ENCODE measurements at regions not wholly inside any gene's neighbourhood (a gene's known extent, or its start where the extent isn't known, plus 50 kb on each side); places are given as distances from the start of the nearest gene placed in this dataset.
"Not testable (repeated sequence)": the region's sequence is repeated elsewhere in the genome, so short reads cannot be mapped to it uniquely, and the experiment has no call there.

DNA sequence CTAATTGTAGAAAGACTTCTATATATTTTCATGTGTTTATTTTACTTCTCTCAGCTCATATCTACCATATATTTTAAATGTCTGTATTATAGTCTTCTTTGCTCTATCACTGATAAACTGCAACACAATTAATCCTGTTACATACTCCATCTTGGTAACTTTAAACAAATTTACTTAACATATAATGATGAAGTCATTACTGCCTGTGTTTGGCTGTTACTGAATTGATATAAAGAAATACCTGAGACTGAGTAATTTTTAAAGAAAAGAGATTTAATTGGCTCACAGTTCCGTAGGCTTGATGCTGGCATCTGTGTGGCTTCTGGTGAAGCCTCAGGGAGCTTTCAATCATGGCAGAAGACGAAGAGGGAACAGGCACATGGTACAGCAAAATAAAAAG lies 1480.4 kb downstream of the HACE1 start:
- DNase-seq (ENCODE audit: low read depth) = no peak

- no peak for DNase-seq (ENCODE audit: low read depth)
These were observed 1492.5 kb downstream of the HACE1 start for GRCh38 chr6:103367212-103367611.

DNA sequence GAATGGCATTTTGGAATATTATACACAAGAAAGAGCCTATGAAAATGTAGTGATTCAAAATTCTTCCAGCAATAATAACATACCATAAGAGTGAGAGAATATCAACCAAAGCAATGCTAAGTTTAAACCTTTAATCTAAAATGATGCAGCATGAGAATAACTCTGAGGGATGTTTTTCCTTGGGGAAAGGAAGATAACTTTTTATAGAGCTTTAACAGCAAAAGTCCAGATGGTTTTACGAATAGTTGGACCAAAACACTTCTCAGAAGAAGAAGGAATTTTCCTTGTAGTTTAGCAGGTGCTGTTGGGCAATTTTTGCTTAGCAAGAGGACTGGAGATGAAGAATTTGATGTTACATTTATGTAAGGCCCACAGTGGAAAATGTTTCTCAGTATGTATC lies 1503.2 kb downstream of the HACE1 start:
- DNase-seq (ENCODE audit: low read depth) = no peak

DNA sequence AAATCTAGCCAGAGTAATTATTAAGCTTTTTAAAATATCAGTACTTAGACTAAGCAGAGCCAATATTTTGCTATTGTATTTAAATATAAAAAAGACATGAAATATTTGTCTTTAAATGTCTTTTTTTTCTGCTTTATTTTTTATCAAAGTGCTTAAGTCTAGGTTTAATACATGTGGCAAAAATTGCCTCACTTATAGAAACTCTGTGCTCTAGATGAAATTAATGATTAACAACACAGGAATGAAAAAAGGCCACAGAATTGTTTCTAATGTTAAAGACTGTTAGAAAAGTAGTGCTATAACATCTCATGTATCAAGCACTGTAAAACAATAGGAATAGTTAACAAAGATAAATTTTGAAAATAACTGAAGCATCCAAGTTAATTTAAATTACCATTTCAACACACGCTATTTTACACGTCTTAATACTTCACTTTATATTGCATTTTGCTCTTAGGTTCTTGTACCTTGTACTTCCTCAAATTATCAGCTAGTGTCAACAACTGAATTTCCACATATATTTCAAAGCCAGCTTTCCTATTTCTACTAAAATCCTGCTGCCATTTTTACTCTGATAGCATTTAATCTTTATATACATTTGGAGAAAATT lies 1515.1 kb downstream of the HACE1 start:
- no peak for DNase-seq (ENCODE audit: low read depth)

- no peak for DNase-seq (ENCODE audit: low read depth)
These were observed 1524.3 kb downstream of the HACE1 start for GRCh38 chr6:103335412-103335811.

- no peak for DNase-seq (ENCODE audit: low read depth)
These were observed 1532.7 kb downstream of the HACE1 start for GRCh38 chr6:103326760-103327757.

DNA sequence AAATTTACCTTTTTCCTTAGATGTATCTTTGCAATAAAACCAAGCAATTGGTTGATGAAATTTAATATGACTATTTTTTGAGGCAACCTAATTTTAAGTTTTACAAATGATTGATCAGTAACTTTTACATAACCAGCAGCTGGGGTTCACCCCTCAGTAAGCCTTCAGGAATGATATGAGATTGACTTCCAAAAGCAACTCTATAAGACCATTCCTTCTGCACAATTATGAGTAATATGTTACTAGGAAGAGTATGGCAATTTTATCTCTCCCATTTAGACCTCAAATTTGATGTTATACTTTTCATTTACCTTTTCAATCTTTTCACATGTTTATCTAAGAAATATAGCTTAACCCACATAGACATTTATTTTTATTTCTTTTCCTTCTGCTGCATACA lies 1546.3 kb downstream of the HACE1 start:
- no peak for DNase-seq (ENCODE audit: low read depth)

DNA sequence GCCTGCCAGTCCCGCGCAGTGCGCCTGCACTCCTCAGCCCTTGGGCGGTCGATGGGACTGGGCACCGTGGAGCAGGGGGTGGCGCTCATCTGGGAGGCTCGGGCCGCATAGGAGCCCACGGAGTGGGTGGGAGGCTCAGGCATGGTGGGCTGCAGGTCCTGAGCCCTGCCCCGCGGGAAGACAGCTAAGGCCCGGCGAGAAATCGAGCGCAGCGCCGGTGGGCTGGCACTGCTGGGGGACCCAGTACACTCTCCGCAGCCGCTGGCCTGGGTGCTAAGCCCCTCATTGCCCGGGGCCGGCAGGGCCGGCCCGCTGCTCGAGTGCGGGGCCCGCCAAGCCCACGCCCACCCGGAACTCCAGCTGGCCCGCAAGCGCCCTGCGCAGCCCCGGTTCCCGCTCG lies 1565.3 kb downstream of the HACE1 start:
- not testable (repeated sequence) for DNase-seq (ENCODE audit: low read depth)

DNA sequence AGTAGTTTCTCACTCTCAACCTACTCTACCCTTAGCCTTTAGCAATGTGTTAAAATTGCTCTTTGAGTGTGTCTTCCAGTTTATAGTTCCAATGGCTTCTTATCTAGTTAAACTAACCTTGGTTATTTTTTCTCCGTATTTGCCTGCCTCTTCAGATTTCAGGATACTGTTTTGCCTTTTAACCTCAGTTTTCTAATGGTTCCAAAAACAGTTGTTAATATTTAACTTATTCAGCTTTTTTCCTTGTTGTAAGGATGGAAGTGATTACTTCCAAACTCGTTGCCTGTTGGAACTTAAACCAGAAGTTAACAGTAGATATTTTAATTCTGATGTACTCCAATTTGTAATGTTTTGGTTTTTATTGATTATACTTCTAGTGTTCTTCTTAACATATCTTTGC lies 1574.9 kb downstream of the HACE1 start:
- no peak for DNase-seq (ENCODE audit: low read depth)

DNA sequence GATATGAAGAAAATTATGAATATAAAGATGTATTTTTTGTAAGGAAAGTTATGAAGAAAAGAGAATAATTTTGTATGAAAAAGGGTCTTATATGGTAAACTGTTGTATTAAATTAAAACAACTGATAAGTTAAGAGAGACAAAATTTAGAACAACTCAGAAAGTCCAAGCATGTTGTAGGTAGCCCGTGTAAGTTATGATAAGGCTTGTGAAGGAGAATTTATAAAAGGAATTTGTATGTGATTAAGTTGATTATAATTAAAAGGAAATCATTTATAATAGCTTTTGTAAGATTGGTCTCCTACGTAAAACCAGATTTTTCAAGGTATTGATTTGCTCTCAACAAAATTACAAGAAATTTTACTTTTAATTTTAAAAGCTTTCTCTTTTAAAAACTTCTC lies 1579.3 kb downstream of the HACE1 start:
- no peak for DNase-seq (ENCODE audit: low read depth)

- no peak for DNase-seq (ENCODE audit: low read depth)
These were observed 1581.8 kb downstream of the HACE1 start for GRCh38 chr6:103277936-103278335.

GRCh38 chr6:103273048-103273447 lies 1586.7 kb downstream of the HACE1 start:
- DNase-seq (ENCODE audit: low read depth) = no peak

DNA sequence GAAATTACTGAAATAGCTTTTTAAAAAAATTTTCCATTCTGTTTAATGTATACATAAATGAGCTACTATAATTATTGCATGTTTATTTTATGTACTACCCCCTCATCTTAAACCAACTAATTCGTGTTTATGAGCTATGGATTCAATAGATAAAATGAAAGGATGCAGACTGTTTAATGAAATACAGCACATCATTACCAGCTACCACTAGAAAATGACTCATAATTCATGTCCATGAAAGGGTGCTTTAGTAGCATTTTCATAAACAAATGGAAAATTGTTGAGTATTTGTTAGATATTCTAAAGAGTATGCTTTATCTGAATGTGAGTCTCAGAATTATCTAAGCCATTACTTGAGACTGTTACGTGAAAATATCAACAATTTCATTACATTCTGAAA lies 1590.1 kb downstream of the HACE1 start:
- DNase-seq (ENCODE audit: low read depth) = no peak

DNA sequence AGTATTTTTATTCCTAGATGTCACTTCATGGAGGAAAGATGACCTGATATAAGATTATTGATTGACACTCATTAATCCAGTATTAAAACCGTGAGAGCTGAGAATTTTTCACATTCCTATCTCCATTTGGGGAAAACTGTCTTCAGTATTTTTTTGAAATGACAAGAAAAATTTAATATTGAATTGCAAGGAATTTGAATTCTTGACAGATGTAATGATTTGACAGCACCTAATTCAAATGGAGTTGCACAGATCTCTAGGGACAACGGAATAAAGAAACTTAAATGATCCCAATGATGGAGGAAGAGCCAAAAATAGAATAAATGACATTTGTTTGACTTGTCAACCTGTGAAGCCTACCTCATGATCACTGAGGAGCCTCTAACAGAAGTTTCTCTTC lies 1591.4 kb downstream of the HACE1 start:
- DNase-seq (ENCODE audit: low read depth) = no peak

DNA sequence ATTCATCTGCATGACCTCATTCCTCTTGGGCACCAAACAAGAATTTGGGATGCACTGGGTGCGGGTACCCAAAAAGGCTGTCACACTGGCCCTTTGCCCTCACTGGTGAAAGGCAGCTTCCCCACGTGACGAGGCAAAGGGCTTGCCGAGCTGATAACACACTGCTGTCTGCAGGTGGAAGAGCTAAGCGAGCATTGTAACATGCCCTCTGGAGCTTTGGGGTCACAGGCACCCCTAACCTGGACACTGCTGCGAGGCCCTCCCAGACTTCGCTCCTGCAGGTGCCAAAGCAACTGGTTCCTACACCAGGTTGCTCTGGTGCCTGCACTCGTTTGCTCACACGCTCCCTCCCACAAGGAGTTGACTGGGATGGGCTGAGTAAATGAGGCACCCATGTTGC lies 1595.7 kb downstream of the HACE1 start:
- no peak for DNase-seq (ENCODE audit: low read depth)

DNA sequence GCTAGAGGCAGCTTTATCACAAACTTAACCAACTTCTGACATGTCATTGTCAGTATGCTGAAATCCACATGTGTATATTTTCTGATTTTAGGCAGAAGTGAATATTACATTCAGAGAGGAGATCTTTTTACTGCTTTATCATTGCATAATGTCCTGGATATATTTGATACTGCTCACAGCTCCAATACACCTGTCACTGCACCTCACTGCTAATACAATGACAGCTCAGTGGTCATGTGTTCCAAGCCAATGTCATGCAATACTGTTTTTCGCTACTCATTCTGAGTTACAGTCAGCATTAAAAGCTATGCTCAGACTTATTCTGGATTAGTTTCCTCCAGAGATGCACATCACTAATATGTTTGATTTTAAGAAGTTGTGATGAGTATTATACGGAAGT lies 1604.6 kb downstream of the HACE1 start:
- DNase-seq (ENCODE audit: low read depth) = no peak

GRCh38 chr6:103236923-103237322 lies 1622.8 kb downstream of the HACE1 start:
- no peak for DNase-seq (ENCODE audit: low read depth)

DNA sequence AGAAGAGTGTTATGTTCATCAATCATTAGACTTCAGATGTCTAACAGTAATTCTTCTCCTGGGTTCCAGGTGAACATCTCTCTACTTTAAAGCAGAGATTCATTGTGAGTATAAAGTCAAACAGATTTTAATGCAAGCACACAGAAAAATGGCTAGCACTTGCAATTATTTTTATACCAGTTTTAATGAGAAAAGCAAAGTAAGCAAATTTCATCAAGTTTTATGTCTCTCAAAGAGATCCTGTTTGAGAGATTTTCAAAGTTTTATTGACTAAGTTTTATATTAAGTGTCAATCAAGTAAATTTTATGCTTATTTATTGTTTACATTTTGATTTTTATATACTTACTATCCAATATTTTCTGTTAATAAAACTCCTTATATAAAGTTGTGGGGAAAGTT lies 1628.5 kb downstream of the HACE1 start:
- DNase-seq (ENCODE audit: low read depth) = no peak

DNA sequence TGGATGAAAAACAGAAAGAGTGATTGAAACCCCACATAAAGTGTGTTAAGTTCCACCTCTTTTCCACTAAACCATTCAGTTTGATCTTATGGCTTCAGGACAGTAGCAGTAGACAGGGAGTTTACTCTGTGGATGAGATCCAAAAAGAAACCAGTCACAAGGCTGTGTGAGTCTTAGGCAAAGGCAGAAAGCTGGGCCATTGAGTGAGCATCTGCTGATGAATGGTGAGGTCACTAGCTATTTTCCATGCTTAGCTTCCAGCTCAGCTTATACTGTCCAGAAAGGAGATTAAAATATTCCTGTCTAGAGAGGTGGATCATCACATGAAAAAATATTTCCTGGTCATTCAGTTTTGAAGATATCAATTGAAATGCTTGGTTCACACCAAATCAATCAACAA lies 1643.9 kb downstream of the HACE1 start:
- no peak for DNase-seq (ENCODE audit: low read depth)

- no peak for DNase-seq (ENCODE audit: low read depth)
These were observed 1649.0 kb downstream of the HACE1 start for GRCh38 chr6:103210686-103211085.

- no peak for DNase-seq (ENCODE audit: low read depth)
These were observed 1661.3 kb downstream of the HACE1 start for GRCh38 chr6:103198386-103198785.

- no peak for DNase-seq (ENCODE audit: low read depth)
These were observed 1666.3 kb downstream of the HACE1 start for GRCh38 chr6:103193413-103193812.
